Transverse colon (tissue), 4 donors: ENCODE measurements at regions not wholly inside any gene's neighbourhood (a gene's known extent, or its start where the extent isn't known, plus 50 kb on each side); places are given as distances from the start of the nearest gene placed in this dataset.
A peak's percentile ranks its signal among the peaks of the same experiment; 100 is the strongest.

Experiments
- DNase-seq: peaks from one replicate; pipeline ENCODE4 v3.0.0-alpha.2; 2019
- H3K27ac ChIP-seq, 4 donors: fragments of 200-600 bp; sonication (generic); 2 replicates each; pipeline ENCODE4 v1.5.1; 2016 to 2018; ENCODE audit warnings: inconsistent platforms in 4 of 4
- H3K27me3 ChIP-seq: fragments of 200-600 bp; sonication (generic); 2 replicates; pipeline ENCODE4 v1.5.1; 2017; ENCODE audit warnings: inconsistent platforms
- H3K36me3 ChIP-seq, 4 donors: fragments of 200-600 bp; sonication (generic); 2 replicates each; pipeline ENCODE4 v1.5.1; 2017 to 2019; ENCODE audit warnings: inconsistent platforms in 4 of 4
- H3K4me1 ChIP-seq, 4 donors: fragments of 200-600 bp; sonication (generic); 2 replicates each; pipeline ENCODE4 v1.5.1; 2017 to 2020; ENCODE audit warnings: inconsistent platforms in 4 of 4
- H3K4me3 ChIP-seq, 4 donors: fragments of 200-600 bp; sonication (generic); 1 replicate in 1 of 4; 2 replicates in 3 of 4; pipeline versions ENCODE4 v1.5.1 to v1.6.1; 2017 to 2019; ENCODE audit warnings: inconsistent platforms in 4 of 4
- H3K9me3 ChIP-seq, 2 donors: fragments of 200-600 bp; sonication (generic); 2 replicates each; pipeline ENCODE4 v1.5.1; 2017 to 2019; ENCODE audit warnings: inconsistent platforms in 2 of 2
- CTCF ChIP-seq, 5 experiments: fragments of 200-600 bp in 3 of 5; fragments of 450-650 bp in 2 of 5; sonication (generic) in 3 of 5; IDR thresholded peaks; 1 replicate in 2 of 5; 2 replicates in 3 of 5; pipeline ENCODE4 v1.5.1; 2016 to 2017; ENCODE audit warnings: antibody characterized with exemption in 5 of 5, inconsistent platforms in 3 of 5, mild to moderate bottlenecking in 2 of 5, moderate library complexity in 1 of 5
- EP300 ChIP-seq: sonication (generic); formaldehyde crosslinking; IDR thresholded peaks from one replicate; pipeline ENCODE4 v1.6.1; 2017; ENCODE audit warnings: antibody characterized with exemption, low read depth
- POLR2A ChIP-seq: fragments of 450-650 bp; IDR thresholded peaks from one replicate; pipeline ENCODE4 v1.6.1; 2016; ENCODE audit warnings: antibody characterized with exemption, mild to moderate bottlenecking, moderate library complexity
- POLR2AphosphoS5 ChIP-seq, 3 donors: sonication (generic); formaldehyde crosslinking; IDR thresholded peaks; one replicate each; pipeline ENCODE4 v1.6.1; 2016; ENCODE audit warnings: antibody characterized with exemption in 3 of 3
- WGBS, 2 donors: methylation state at CpG; one replicate each; pipeline ENCODE4 v1.1.5; 2018; ENCODE audit warnings: low coverage in 1 of 2; 5-methylcytosine and 5-hydroxymethylcytosine counted together
- in situ Hi-C, 4 donors: fragments of 200-750 bp; cut with MboI; loops; one replicate each; pipeline versions ENCODE4 v1.15.0 to v1.15.1; 2017; ENCODE audit warnings: low sequenced_read_pairs in 3 of 4, low pct_ligation_motif_present in 1 of 4, low pct_unique_long_range_greater_than_20kb in 1 of 4
- intact Hi-C: fragments of 100-400 bp; cut with DNase I; formaldehyde crosslinking; loops from one replicate; pipeline ENCODE4 v1.15.1; 2023; ENCODE audit warnings: low total_unique reads

GRCh38 chr1:219463636-219464035 is 149.3 kb downstream of the ZC3H11B start:
- Histone ChIP-seq H3K4me1 (no peaks in the 10 kb centered on the region), H3K4me3 (no peak overlapping the region), H3K27me3 (no peaks in the 10 kb centered on the region), H3K27ac (no peak overlapping the region), H3K9me3 (no peaks in the 10 kb centered on the region), H3K36me3 (no peaks in the 10 kb centered on the region)
- intact Hi-C loops: no loop called here
- 67% methylated on average over 4 of the region's 4 CpGs; no CpG with 5 or more reads in 1 of the 2 donors for WGBS, 2 donors
- in situ Hi-C loops: no loop called here
- TF ChIP-seq EP300 (no peak), CTCF (IDR thresholded peaks at IDR 0.05) (no peak), POLR2AphosphoS5 (IDR thresholded peaks at IDR 0.05) (no peak), POLR2A (no peak)
- no peak for DNase-seq

- H3K36me3 ChIP-seq: no peaks in the 10 kb centered on the region
- in situ Hi-C loops: no loop called here
- no peak for TF ChIP-seq EP300
- TF ChIP-seq POLR2A: no peak
- no peak for TF ChIP-seq CTCF (IDR thresholded peaks at IDR 0.05)
- TF ChIP-seq POLR2AphosphoS5 (IDR thresholded peaks at IDR 0.05): no peak
- no peaks in the 10 kb centered on the region for H3K27me3 ChIP-seq
- DNase-seq: no peak
- no peak overlapping the region for H3K27ac ChIP-seq
- no peaks in the 10 kb centered on the region for H3K4me1 ChIP-seq
- intact Hi-C loops: no loop called here
- no peak overlapping the region for H3K4me3 ChIP-seq
- H3K9me3 ChIP-seq: no peaks in the 10 kb centered on the region
- WGBS, 2 donors: 70% methylated on average over 1 of the region's 1 CpG; no CpG with 5 or more reads in 1 of the 2 donors
These were observed 150.9 kb downstream of the ZC3H11B start for GRCh38 chr1:219461981-219462400.

- H3K36me3 ChIP-seq: no peaks in the 10 kb centered on the region
- H3K4me1 ChIP-seq: no peaks in the 10 kb centered on the region
- DNase-seq: no peak
- intact Hi-C loops (no loop called here), in situ Hi-C loops (no loop called here)
- H3K4me3 ChIP-seq: no peak overlapping the region
- no peaks in the 10 kb centered on the region for H3K9me3 ChIP-seq
- TF ChIP-seq EP300 (no peak), POLR2AphosphoS5 (IDR thresholded peaks at IDR 0.05) (no peak), CTCF (IDR thresholded peaks at IDR 0.05) (no peak), POLR2A (no peak)
- no peaks in the 10 kb centered on the region for H3K27me3 ChIP-seq
- 42 to 49% methylated on average over 9 to 11 of the region's 11 CpGs for WGBS, 2 donors
- peak overlapping the region in 2 of 4 donors; percentile 4 to 28 for H3K27ac ChIP-seq
These were observed 151.7 kb downstream of the ZC3H11B start for GRCh38 chr1:219460896-219461815.

GRCh38 chr1:219460081-219460895 is 152.6 kb downstream of the ZC3H11B start:
- in situ Hi-C loops (no loop called here), intact Hi-C loops (no loop called here)
- Histone ChIP-seq H3K4me3 (no peak overlapping the region), H3K4me1 (no peaks in the 10 kb centered on the region), H3K36me3 (no peaks in the 10 kb centered on the region), H3K9me3 (no peaks in the 10 kb centered on the region), H3K27ac (peak overlapping the region in 2 of 4 donors; percentile 13 to 18), H3K27me3 (no peaks in the 10 kb centered on the region)
- no peak for TF ChIP-seq POLR2A
- TF ChIP-seq EP300: no peak
- TF ChIP-seq POLR2AphosphoS5 (IDR thresholded peaks at IDR 0.05): no peak
- no peak for TF ChIP-seq CTCF (IDR thresholded peaks at IDR 0.05)
- WGBS, 2 donors: 71 to 92% methylated on average over 1 to 2 of the region's 2 CpGs
- no peak for DNase-seq
